WERI-Rb-1 (cell line): ENCODE measurements at regions not wholly inside any gene's neighbourhood (a gene's known extent, or its start where the extent isn't known, plus 50 kb on each side); places are given as distances from the start of the nearest gene placed in this dataset.

Experiments used
- DNase-seq: peaks from one replicate; pipeline ENCODE4 v3.0.0-alpha.2; 2020
- H3K27ac ChIP-seq: fragments of 250-450 bp; sonication (Bioruptor Pico); 2 replicates; pipeline ENCODE4 v1.5.1; 2020; ENCODE audit warnings: mild to moderate bottlenecking, moderate library complexity
- H3K27me3 ChIP-seq: fragments of 250-450 bp; sonication (Bioruptor Pico); 2 replicates; pipeline ENCODE4 v1.5.1; 2021; ENCODE audit warnings: mild to moderate bottlenecking, low read depth, moderate library complexity; ENCODE audit not compliant: insufficient read depth, severe bottlenecking
- H3K36me3 ChIP-seq: fragments of 250-450 bp; sonication (Bioruptor Pico); 2 replicates; pipeline ENCODE4 v1.5.1; 2020; ENCODE audit warnings: mild to moderate bottlenecking, moderate library complexity
- H3K4me3 ChIP-seq: 2 replicates; pipeline ENCODE4 v1.5.1; 2011; ENCODE audit warnings: low read depth, mild to moderate bottlenecking, control low read depth, low read length
- H3K9me3 ChIP-seq: fragments of 250-450 bp; sonication (Bioruptor Pico); 2 replicates; pipeline ENCODE4 v1.5.1; 2021; ENCODE audit warnings: mild to moderate bottlenecking, moderate library complexity; ENCODE audit not compliant: severe bottlenecking
- CTCF ChIP-seq: IDR thresholded peaks from 2 replicates; pipeline ENCODE4 v1.5.1; 2011; ENCODE audit warnings: low read depth, mild to moderate bottlenecking, control low read depth, inconsistent platforms, low read length

GRCh38 chr6:87832025-87832825 is 130.2 kb upstream of the AKIRIN2 start:
- Histone ChIP-seq H3K9me3 (no peaks in the 10 kb centered on the region), H3K27ac (no peak overlapping the region), H3K36me3 (no peaks in the 10 kb centered on the region), H3K27me3 (no peaks in the 10 kb centered on the region), H3K4me3 (no peak overlapping the region)
- DNase-seq, result no peak
- no peak for TF ChIP-seq CTCF

- DNase-seq, result no peak
- Histone ChIP-seq H3K27me3 (no peaks in the 10 kb centered on the region), H3K4me3 (no peak overlapping the region), H3K9me3 (no peaks in the 10 kb centered on the region), H3K27ac (no peak overlapping the region), H3K36me3 (no peaks in the 10 kb centered on the region)
- no peak for TF ChIP-seq CTCF
Observed at GRCh38 chr6:87830907-87831306, 128.9 kb upstream of the AKIRIN2 start.

- H3K27me3 ChIP-seq, result no peaks in the 10 kb centered on the region
- H3K4me3 ChIP-seq, result no peak overlapping the region
- H3K36me3 ChIP-seq, result no peaks in the 10 kb centered on the region
- no peak for TF ChIP-seq CTCF
- H3K9me3 ChIP-seq, result no peaks in the 10 kb centered on the region
- H3K27ac ChIP-seq, result no peak overlapping the region
- DNase-seq, result no peak
Observed at GRCh38 chr6:87829622-87830121, 127.6 kb upstream of the AKIRIN2 start.

GRCh38 chr6:87828044-87828443 is 126.0 kb upstream of the AKIRIN2 start:
- no peak for TF ChIP-seq CTCF
- H3K36me3 ChIP-seq, result no peaks in the 10 kb centered on the region
- no peaks in the 10 kb centered on the region for H3K27me3 ChIP-seq
- H3K27ac ChIP-seq, result no peak overlapping the region
- no peak for DNase-seq
- no peaks in the 10 kb centered on the region for H3K9me3 ChIP-seq
- no peak overlapping the region for H3K4me3 ChIP-seq

GRCh38 chr6:87827346-87827745 is 125.3 kb upstream of the AKIRIN2 start:
- Histone ChIP-seq H3K27ac (no peak overlapping the region), H3K27me3 (no peaks in the 10 kb centered on the region), H3K9me3 (no peaks in the 10 kb centered on the region), H3K4me3 (no peak overlapping the region), H3K36me3 (no peaks in the 10 kb centered on the region)
- DNase-seq, result no peak
- no peak for TF ChIP-seq CTCF

GRCh38 chr6:87826424-87826823 is 124.4 kb upstream of the AKIRIN2 start:
- Histone ChIP-seq H3K4me3 (no peak overlapping the region), H3K9me3 (no peaks in the 10 kb centered on the region), H3K36me3 (no peaks in the 10 kb centered on the region), H3K27ac (no peak overlapping the region), H3K27me3 (no peaks in the 10 kb centered on the region)
- no peak for DNase-seq
- no peak for TF ChIP-seq CTCF
